Vagina (tissue), 2 donors: ENCODE measurements at regions not wholly inside any gene's neighbourhood (a gene's known extent, or its start where the extent isn't known, plus 50 kb on each side); places are given as distances from the start of the nearest gene placed in this dataset.
A peak's percentile ranks its signal among the peaks of the same experiment; 100 is the strongest.

Source experiments
- DNase-seq, 2 donors: peaks; one replicate each; pipeline ENCODE4 v3.0.0-alpha.2; 2017; ENCODE audit errors: extremely low spot score in 2 of 2
- H3K27ac ChIP-seq: fragments of 200-600 bp; sonication (generic); one replicate; pipeline ENCODE4 v1.5.1; 2019
- H3K27me3 ChIP-seq: fragments of 200-600 bp; sonication (generic); one replicate; pipeline ENCODE4 v1.5.1; 2019
- H3K36me3 ChIP-seq, 2 donors: fragments of 200-600 bp; sonication (generic); one replicate each; pipeline ENCODE4 v1.5.1; 2017 to 2019
- H3K4me1 ChIP-seq: fragments of 200-600 bp; sonication (generic); one replicate; pipeline ENCODE4 v1.5.1; 2019
- H3K4me3 ChIP-seq, 2 donors: fragments of 200-600 bp; sonication (generic); 1 replicate in 1 of 2; 2 replicates in 1 of 2; pipeline ENCODE4 v1.5.1; 2016 to 2019
- H3K9me3 ChIP-seq: fragments of 200-600 bp; sonication (generic); one replicate; pipeline ENCODE4 v1.5.1; 2019
- POLR2A ChIP-seq, 2 donors: fragments of 450-650 bp; IDR thresholded peaks; one replicate each; pipeline ENCODE4 v1.6.1; 2017; ENCODE audit warnings: antibody characterized with exemption in 2 of 2, mild to moderate bottlenecking in 2 of 2, moderate library complexity in 2 of 2
- POLR2AphosphoS5 ChIP-seq, 2 donors: sonication (generic); formaldehyde crosslinking; IDR thresholded peaks; one replicate each; pipeline ENCODE4 v1.9.0; 2017; ENCODE audit warnings: antibody characterized with exemption in 2 of 2, mild to moderate bottlenecking in 2 of 2, low read depth in 1 of 2; ENCODE audit not compliant: insufficient read depth in 1 of 2
- intact Hi-C: fragments of 100-400 bp; cut with DNase I; formaldehyde crosslinking; loops from one replicate; pipeline ENCODE4 v1.15.1; 2023
- TF ChIP-seq, protein P1 (sequence below), 3 experiments: fragments of 450-650 bp in 2 of 3; fragments of 200-600 bp in 1 of 3; sonication (generic) in 1 of 3; IDR thresholded peaks; one replicate each; pipeline ENCODE4 v1.5.1; 2017 to 2019; ENCODE audit warnings: antibody characterized with exemption in 3 of 3, mild to moderate bottlenecking in 2 of 3, moderate library complexity in 2 of 3

DNA sequence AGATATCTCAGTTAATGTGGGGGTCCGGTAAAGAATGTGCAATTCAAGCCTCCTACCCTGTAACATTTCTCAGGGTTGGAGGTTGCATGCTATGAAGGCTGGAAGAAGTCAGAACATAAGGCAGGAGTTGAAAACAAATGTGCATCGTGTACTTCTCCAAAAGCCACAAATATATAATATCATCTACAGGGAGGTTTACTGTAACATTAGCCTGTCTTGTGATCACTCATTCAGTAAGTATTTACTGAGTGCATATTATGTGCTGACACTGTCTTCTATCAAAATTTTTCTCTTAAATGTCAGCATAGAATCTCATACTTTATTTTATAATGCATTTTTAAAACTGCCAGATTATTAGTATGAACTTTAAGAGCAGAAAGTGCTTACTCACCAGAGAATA is 105.6 kb upstream of the ZNF366 start:
- intact Hi-C loops, result no loop called here
- Histone ChIP-seq H3K27me3 (no peaks in the 10 kb centered on the region), H3K9me3 (no peaks in the 10 kb centered on the region), H3K36me3 (no peaks in the 10 kb centered on the region), H3K4me1 (peaks cover 7% of the 10 kb centered on the region), H3K4me3 (no peak overlapping the region), H3K27ac (no peak overlapping the region)
- DNase-seq, result no peak
- TF ChIP-seq, protein P1, sequence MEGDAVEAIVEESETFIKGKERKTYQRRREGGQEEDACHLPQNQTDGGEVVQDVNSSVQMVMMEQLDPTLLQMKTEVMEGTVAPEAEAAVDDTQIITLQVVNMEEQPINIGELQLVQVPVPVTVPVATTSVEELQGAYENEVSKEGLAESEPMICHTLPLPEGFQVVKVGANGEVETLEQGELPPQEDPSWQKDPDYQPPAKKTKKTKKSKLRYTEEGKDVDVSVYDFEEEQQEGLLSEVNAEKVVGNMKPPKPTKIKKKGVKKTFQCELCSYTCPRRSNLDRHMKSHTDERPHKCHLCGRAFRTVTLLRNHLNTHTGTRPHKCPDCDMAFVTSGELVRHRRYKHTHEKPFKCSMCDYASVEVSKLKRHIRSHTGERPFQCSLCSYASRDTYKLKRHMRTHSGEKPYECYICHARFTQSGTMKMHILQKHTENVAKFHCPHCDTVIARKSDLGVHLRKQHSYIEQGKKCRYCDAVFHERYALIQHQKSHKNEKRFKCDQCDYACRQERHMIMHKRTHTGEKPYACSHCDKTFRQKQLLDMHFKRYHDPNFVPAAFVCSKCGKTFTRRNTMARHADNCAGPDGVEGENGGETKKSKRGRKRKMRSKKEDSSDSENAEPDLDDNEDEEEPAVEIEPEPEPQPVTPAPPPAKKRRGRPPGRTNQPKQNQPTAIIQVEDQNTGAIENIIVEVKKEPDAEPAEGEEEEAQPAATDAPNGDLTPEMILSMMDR (IDR thresholded peaks at IDR 0.05), result no peak
- TF ChIP-seq POLR2AphosphoS5 (IDR thresholded peaks at IDR 0.05; ENCODE audit: insufficient read depth in 1 of 2, low read depth in 1 of 2) (no peak), POLR2A (IDR thresholded peaks at IDR 0.05) (no peak)

DNA sequence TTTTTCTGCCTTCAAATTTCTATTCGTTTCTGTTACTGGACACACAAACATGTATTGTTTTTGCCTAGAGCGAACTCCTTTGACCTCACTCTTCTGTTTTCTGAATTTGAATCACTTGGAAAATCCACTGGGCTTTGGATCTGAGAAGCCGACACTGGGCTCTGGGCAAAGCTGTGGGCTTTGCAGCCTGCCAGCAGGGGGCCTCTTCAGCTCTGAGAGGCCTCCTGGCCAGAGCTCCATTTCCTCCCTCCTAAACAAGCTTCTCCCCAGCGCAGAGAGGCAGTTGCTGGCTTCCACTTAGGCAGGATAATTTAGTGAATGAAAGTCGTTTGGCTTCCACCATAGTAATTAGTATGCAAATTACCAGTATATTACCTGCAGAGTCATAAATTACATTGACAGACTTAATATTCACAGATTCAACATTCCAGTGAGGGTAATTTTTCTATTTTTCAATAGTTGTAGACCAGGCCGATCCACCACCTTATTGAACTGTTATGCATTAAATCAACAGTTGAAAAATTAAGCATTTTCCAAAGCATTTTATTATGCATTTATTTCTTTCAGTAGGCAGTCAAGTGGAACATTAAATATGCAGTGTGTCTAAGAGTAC is 104.0 kb upstream of the ZNF366 start:
- intact Hi-C loops, result no loop called here
- DNase-seq, result no peak
- Histone ChIP-seq H3K27ac (no peak overlapping the region), H3K4me1 (peaks cover 7% of the 10 kb centered on the region), H3K27me3 (no peaks in the 10 kb centered on the region), H3K4me3 (no peak overlapping the region), H3K36me3 (no peaks in the 10 kb centered on the region), H3K9me3 (no peaks in the 10 kb centered on the region)
- TF ChIP-seq, protein P1 (IDR thresholded peaks at IDR 0.05), result peak; percentile 63 to 79 (median 72)
- peak; percentile 27 for TF ChIP-seq POLR2AphosphoS5 (IDR thresholded peaks at IDR 0.05; ENCODE audit: insufficient read depth in 1 of 2, low read depth in 1 of 2)
- TF ChIP-seq POLR2A (IDR thresholded peaks at IDR 0.05), result no peak

DNA sequence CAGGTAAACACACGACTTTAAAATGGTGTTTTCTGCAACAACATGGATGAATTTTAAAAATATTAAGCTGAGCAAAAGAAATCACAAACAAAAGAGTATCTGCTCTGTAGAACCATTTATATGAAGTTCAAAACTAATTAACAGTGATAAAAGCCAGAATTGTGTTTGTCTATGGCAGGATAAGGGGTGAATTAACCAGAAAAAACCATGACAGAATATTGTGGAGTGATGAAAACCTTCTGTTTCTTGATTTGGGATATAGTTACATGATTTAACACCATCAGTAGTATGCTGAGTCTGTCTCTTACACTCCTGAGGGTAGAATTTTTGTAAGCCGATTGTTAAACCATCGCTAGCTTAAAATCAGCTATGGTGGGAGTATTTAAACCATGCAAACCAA is 101.7 kb upstream of the ZNF366 start:
- TF ChIP-seq, protein P1 (IDR thresholded peaks at IDR 0.05), result no peak
- no peak for TF ChIP-seq POLR2A (IDR thresholded peaks at IDR 0.05)
- TF ChIP-seq POLR2AphosphoS5 (IDR thresholded peaks at IDR 0.05; ENCODE audit: insufficient read depth in 1 of 2, low read depth in 1 of 2), result no peak
- intact Hi-C loops, result no loop called here

DNA sequence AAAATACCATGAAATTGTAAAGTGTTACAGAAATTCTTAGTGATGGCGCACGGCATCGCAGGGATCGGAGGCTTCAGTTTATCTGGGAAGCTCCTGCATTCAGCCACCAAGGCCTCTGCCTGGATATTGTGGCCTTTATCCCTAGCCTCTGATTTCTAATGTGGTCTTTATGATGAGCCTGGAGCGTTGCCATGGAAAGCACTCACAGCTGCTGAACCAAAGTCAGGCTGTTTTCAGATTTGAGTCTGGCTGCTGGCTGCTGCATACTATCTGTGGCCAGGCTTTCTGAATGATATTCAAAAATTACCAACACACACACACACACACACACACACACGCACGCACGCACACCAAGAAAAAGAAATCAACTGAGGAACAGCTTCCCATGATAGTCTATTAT is 101.1 kb upstream of the ZNF366 start:
- intact Hi-C loops, result no loop called here
- Histone ChIP-seq H3K4me3 (no peak overlapping the region), H3K4me1 (peaks cover 14% of the 10 kb centered on the region), H3K27ac (no peak overlapping the region), H3K36me3 (no peaks in the 10 kb centered on the region), H3K27me3 (no peaks in the 10 kb centered on the region), H3K9me3 (no peaks in the 10 kb centered on the region)
- no peak for TF ChIP-seq POLR2A (IDR thresholded peaks at IDR 0.05)
- TF ChIP-seq POLR2AphosphoS5 (IDR thresholded peaks at IDR 0.05; ENCODE audit: insufficient read depth in 1 of 2, low read depth in 1 of 2), result no peak
- TF ChIP-seq, protein P1 (IDR thresholded peaks at IDR 0.05), result no peak
- DNase-seq, result no peak

More for the DNA sequence above, 101.7 kb upstream of the ZNF366 start:
- Histone ChIP-seq H3K27me3 (no peaks in the 10 kb centered on the region), H3K4me1 (peaks cover 10% of the 10 kb centered on the region), H3K36me3 (no peaks in the 10 kb centered on the region), H3K27ac (no peak overlapping the region), H3K9me3 (no peaks in the 10 kb centered on the region), H3K4me3 (no peak overlapping the region)
- DNase-seq, result no peak

DNA sequence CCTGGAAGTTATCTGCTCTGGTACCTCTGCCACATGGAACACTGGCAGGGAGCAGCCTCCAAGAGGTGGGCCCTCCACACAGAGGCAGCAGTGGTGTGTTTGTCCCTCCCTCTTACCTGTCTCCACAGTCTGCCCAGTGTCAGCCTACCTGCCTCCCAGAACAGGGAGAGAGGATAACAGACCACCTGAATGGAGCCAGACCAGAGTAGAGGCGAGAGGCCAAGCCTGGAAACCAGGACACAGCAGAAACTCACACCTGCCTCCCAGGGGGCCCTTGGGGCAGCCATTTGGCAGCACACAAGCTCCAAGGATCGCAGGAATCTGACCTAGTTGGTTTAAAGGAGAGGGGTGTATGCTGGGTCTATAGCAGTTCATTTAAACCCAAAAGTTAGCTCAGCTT is 100.2 kb upstream of the ZNF366 start:
- intact Hi-C loops, result no loop called here
- Histone ChIP-seq H3K27ac (no peak overlapping the region), H3K4me3 (no peak overlapping the region), H3K9me3 (no peaks in the 10 kb centered on the region), H3K27me3 (no peaks in the 10 kb centered on the region), H3K4me1 (peaks cover 23% of the 10 kb centered on the region), H3K36me3 (no peaks in the 10 kb centered on the region)
- TF ChIP-seq, protein P1 (IDR thresholded peaks at IDR 0.05), result no peak
- no peak for TF ChIP-seq POLR2A (IDR thresholded peaks at IDR 0.05)
- TF ChIP-seq POLR2AphosphoS5 (IDR thresholded peaks at IDR 0.05; ENCODE audit: insufficient read depth in 1 of 2, low read depth in 1 of 2), result no peak
- no peak for DNase-seq
